BLaER1 treated with 17β-estradiol and CSF1 and Interleukin-3, amounts not matched to agents 10 nM and 100 nM (cell line): ENCODE measurements at regions not wholly inside any gene's neighbourhood (a gene's known extent, or its start where the extent isn't known, plus 50 kb on each side); places are given as distances from the start of the nearest gene placed in this dataset.
A peak's percentile ranks its signal among the peaks of the same experiment; 100 is the strongest.

Source experiments
- H3K27ac ChIP-seq, 11 experiments: shearing (Covaris generic); formaldehyde crosslinking; 2 replicates each; pipeline ENCODE4 v1.8.1; 2022
- H3K27me3 ChIP-seq, 11 experiments: shearing (Covaris generic); formaldehyde crosslinking; 2 replicates each; pipeline ENCODE4 v1.8.1; 2022
- H3K36me3 ChIP-seq, 11 experiments: shearing (Covaris generic); formaldehyde crosslinking; 2 replicates each; pipeline ENCODE4 v1.8.1; 2022
- H3K4me1 ChIP-seq, 10 experiments: shearing (Covaris generic); formaldehyde crosslinking; 2 replicates each; pipeline ENCODE4 v1.8.1; 2022
- H3K4me2 ChIP-seq, 11 experiments: shearing (Covaris generic); formaldehyde crosslinking; 2 replicates each; pipeline ENCODE4 v1.8.1; 2022
- H3K4me3 ChIP-seq, 10 experiments: shearing (Covaris generic); formaldehyde crosslinking; 2 replicates each; pipeline ENCODE4 v1.8.1; 2022
- H3K9ac ChIP-seq, 11 experiments: shearing (Covaris generic); formaldehyde crosslinking; 2 replicates each; pipeline ENCODE4 v1.8.1; 2022
- H3K9me3 ChIP-seq, 11 experiments: shearing (Covaris generic); formaldehyde crosslinking; replicated peaks in 1 of 11; 2 replicates each; pipeline ENCODE4 v1.8.1; 2022
- H4K20me1 ChIP-seq, 11 experiments: shearing (Covaris generic); formaldehyde crosslinking; 2 replicates each; pipeline ENCODE4 v1.8.1; 2022
- Cebpa-rat ChIP-seq, 11 experiments: shearing (Covaris generic); IDR thresholded peaks; 2 replicates each; pipeline ENCODE4 v1.8.1; 2022

- Histone ChIP-seq H3K9ac (no peak overlapping the region), H4K20me1 (no peaks in the 10 kb centered on the region), H3K9me3 (peaks cover 0 to 8% (median 0%) of the 10 kb centered on the region in 11 experiments; a peak in 4 of 22 replicates), H3K4me1 (peaks cover 42 to 67% (median 47%) of the 10 kb centered on the region in 10 experiments), H3K27me3 (no peaks in the 10 kb centered on the region), H3K4me3 (no peak overlapping the region), H3K27ac (peak overlapping the region in 1 of 11 experiments; percentile 26; a peak in 1 of 22 replicates), H3K36me3 (no peaks in the 10 kb centered on the region), H3K4me2 (peak overlapping the region in 10 of 11 experiments; percentile 31 to 86 (median 58); a peak in 19 of 22 replicates)
- no peak for TF ChIP-seq Cebpa-rat (IDR thresholded peaks at IDR 0.05)
Measured at GRCh38 chr6:6494677-6495076, 93.8 kb upstream of the LY86 start.

- Histone ChIP-seq H3K27ac (no peak overlapping the region; a peak in 1 of 22 replicates), H3K27me3 (no peaks in the 10 kb centered on the region), H3K9ac (no peak overlapping the region), H3K4me1 (peaks cover 37 to 70% (median 42%) of the 10 kb centered on the region in 10 experiments), H3K4me2 (peak overlapping the region in 4 of 11 experiments; percentile 20 to 54 (median 42); a peak in 5 of 22 replicates), H4K20me1 (no peaks in the 10 kb centered on the region), H3K4me3 (no peak overlapping the region), H3K36me3 (no peaks in the 10 kb centered on the region), H3K9me3 (no peaks in the 10 kb centered on the region)
- no peak for TF ChIP-seq Cebpa-rat (IDR thresholded peaks at IDR 0.05)
Measured at GRCh38 chr6:6495851-6496250, 92.7 kb upstream of the LY86 start.

- no peak for TF ChIP-seq Cebpa-rat (IDR thresholded peaks at IDR 0.05)
- no peaks in the 10 kb centered on the region for H3K27me3 ChIP-seq
Measured at GRCh38 chr6:6497541-6497940, 91.0 kb upstream of the LY86 start.

GRCh38 chr6:6497976-6498375 lies 90.5 kb upstream of the LY86 start:
- no peak overlapping the region for H3K4me2 ChIP-seq
- no peaks in the 10 kb centered on the region for H4K20me1 ChIP-seq
- H3K9ac ChIP-seq, result no peak overlapping the region
- no peak overlapping the region for H3K4me3 ChIP-seq
- no peaks in the 10 kb centered on the region for H3K27me3 ChIP-seq
- H3K27ac ChIP-seq, result no peak overlapping the region
- peaks cover 15 to 70% (median 20%) of the 10 kb centered on the region in 10 experiments for H3K4me1 ChIP-seq
- TF ChIP-seq Cebpa-rat (IDR thresholded peaks at IDR 0.05), result no peak
- no peaks in the 10 kb centered on the region for H3K9me3 ChIP-seq
- no peaks in the 10 kb centered on the region for H3K36me3 ChIP-seq

More at GRCh38 chr6:6497541-6497940, 91.0 kb upstream of the LY86 start:
- H3K4me2 ChIP-seq, result no peak overlapping the region
- no peaks in the 10 kb centered on the region for H3K36me3 ChIP-seq
- no peaks in the 10 kb centered on the region for H4K20me1 ChIP-seq
- H3K4me1 ChIP-seq, result peaks cover 20 to 70% (median 25%) of the 10 kb centered on the region in 10 experiments
- no peak overlapping the region for H3K4me3 ChIP-seq
- no peaks in the 10 kb centered on the region for H3K9me3 ChIP-seq
- H3K27ac ChIP-seq, result no peak overlapping the region
- H3K9ac ChIP-seq, result no peak overlapping the region

GRCh38 chr6:6503191-6503590 lies 85.3 kb upstream of the LY86 start:
- TF ChIP-seq Cebpa-rat (IDR thresholded peaks at IDR 0.05), result no peak
- no peak overlapping the region for H3K4me3 ChIP-seq
- peak overlapping the region in 3 of 11 experiments; percentile 69 to 87 (median 81); a peak in 6 of 22 replicates for H3K4me2 ChIP-seq
- peaks cover 0 to 76% (median 0%) of the 10 kb centered on the region in 10 experiments; a peak in 6 of 20 replicates for H3K4me1 ChIP-seq
- no peaks in the 10 kb centered on the region for H4K20me1 ChIP-seq
- peaks cover 2 to 6% (median 4%) of the 10 kb centered on the region in 11 experiments; a peak in 16 of 22 replicates for H3K9me3 ChIP-seq
- no peaks in the 10 kb centered on the region for H3K36me3 ChIP-seq
- H3K9ac ChIP-seq, result peak overlapping the region in 2 of 11 experiments; percentile 11 to 28; a peak in 2 of 22 replicates
- peak overlapping the region in 3 of 11 experiments; percentile 44 to 69 (median 65); a peak in 5 of 22 replicates for H3K27ac ChIP-seq
- no peaks in the 10 kb centered on the region for H3K27me3 ChIP-seq

GRCh38 chr6:6505111-6505510 lies 83.4 kb upstream of the LY86 start:
- H3K27me3 ChIP-seq, result no peaks in the 10 kb centered on the region
- H3K9me3 ChIP-seq, result peaks cover 4 to 14% (median 6%) of the 10 kb centered on the region in 11 experiments; a peak in 16 of 22 replicates
- H3K27ac ChIP-seq, result peak overlapping the region in 1 of 11 experiments; percentile 69; a peak in 2 of 22 replicates
- no peak overlapping the region for H3K9ac ChIP-seq
- peak overlapping the region in 2 of 11 experiments; percentile 81 to 87; a peak in 4 of 22 replicates for H3K4me2 ChIP-seq
- TF ChIP-seq Cebpa-rat (IDR thresholded peaks at IDR 0.05), result no peak
- H3K36me3 ChIP-seq, result no peaks in the 10 kb centered on the region
- no peak overlapping the region for H3K4me3 ChIP-seq
- no peaks in the 10 kb centered on the region for H4K20me1 ChIP-seq
- peaks cover 0 to 87% (median 0%) of the 10 kb centered on the region in 10 experiments; a peak in 6 of 20 replicates for H3K4me1 ChIP-seq

GRCh38 chr6:6508643-6509042 lies 79.9 kb upstream of the LY86 start:
- Histone ChIP-seq H3K4me2 (peak overlapping the region in 2 of 11 experiments; percentile 73 to 81; a peak in 4 of 22 replicates), H3K9ac (peak overlapping the region in 2 of 11 experiments; percentile 23 to 80; a peak in 2 of 22 replicates)

GRCh38 chr6:6509284-6509683 lies 79.2 kb upstream of the LY86 start:
- H4K20me1 ChIP-seq, result no peaks in the 10 kb centered on the region
- no peaks in the 10 kb centered on the region for H3K27me3 ChIP-seq
- H3K4me2 ChIP-seq, result peak overlapping the region in 2 of 11 experiments; percentile 73 to 81; a peak in 4 of 22 replicates
- no peak overlapping the region for H3K4me3 ChIP-seq
- H3K27ac ChIP-seq, result peak overlapping the region in 2 of 11 experiments; percentile 79 to 90; a peak in 4 of 22 replicates
- H3K9ac ChIP-seq, result peak overlapping the region in 2 of 11 experiments; percentile 23 to 80; a peak in 2 of 22 replicates
- H3K4me1 ChIP-seq, result peaks cover 0 to 66% (median 0%) of the 10 kb centered on the region in 10 experiments; a peak in 5 of 20 replicates
- H3K9me3 ChIP-seq, result peaks cover 4 to 14% (median 6%) of the 10 kb centered on the region in 11 experiments; a peak in 16 of 22 replicates
- no peaks in the 10 kb centered on the region for H3K36me3 ChIP-seq
- no peak for TF ChIP-seq Cebpa-rat (IDR thresholded peaks at IDR 0.05)

More at GRCh38 chr6:6508643-6509042, 79.9 kb upstream of the LY86 start:
- peak overlapping the region in 2 of 11 experiments; percentile 79 to 90; a peak in 4 of 22 replicates for H3K27ac ChIP-seq
- H3K9me3 ChIP-seq, result peaks cover 4 to 14% (median 6%) of the 10 kb centered on the region in 11 experiments; a peak in 16 of 22 replicates
- TF ChIP-seq Cebpa-rat (IDR thresholded peaks at IDR 0.05), result peak in 1 of 11 experiments; percentile 26; a peak in 1 of 22 replicates
- H3K4me3 ChIP-seq, result no peak overlapping the region
- no peaks in the 10 kb centered on the region for H4K20me1 ChIP-seq
- H3K4me1 ChIP-seq, result peaks cover 0 to 72% (median 0%) of the 10 kb centered on the region in 10 experiments; a peak in 6 of 20 replicates
- no peaks in the 10 kb centered on the region for H3K36me3 ChIP-seq
- H3K27me3 ChIP-seq, result no peaks in the 10 kb centered on the region

GRCh38 chr6:6512711-6513110 lies 75.8 kb upstream of the LY86 start:
- Histone ChIP-seq H3K9me3 (peaks cover 4 to 14% (median 6%) of the 10 kb centered on the region in 11 experiments; a peak in 16 of 22 replicates), H3K4me1 (peaks cover 17 to 65% (median 21%) of the 10 kb centered on the region in 10 experiments), H3K9ac (no peak overlapping the region), H3K4me2 (peak overlapping the region in 1 of 11 experiments; percentile 16; a peak in 1 of 22 replicates), H3K4me3 (no peak overlapping the region), H3K27me3 (0 out of 22 replicates have a peak, but pooled peaks cover 0 to 7% (median 0%) of the 10 kb centered on the region in 11 experiments), H3K27ac (no peak overlapping the region), H3K36me3 (no peaks in the 10 kb centered on the region), H4K20me1 (no peaks in the 10 kb centered on the region)
- no peak for TF ChIP-seq Cebpa-rat (IDR thresholded peaks at IDR 0.05)
